SU-DHL-6 (cell line): ENCODE measurements at regions not wholly inside any gene's neighbourhood (a gene's known extent, or its start where the extent isn't known, plus 50 kb on each side); places are given as distances from the start of the nearest gene placed in this dataset.

ENCODE experiments used
- H2AFZ ChIP-seq: fragments of 200-600 bp; sonication (generic); 2 replicates; pipeline ENCODE4 v1.6.1; 2014; ENCODE audit warnings: low read depth, mild to moderate bottlenecking, moderate library complexity, mixed read lengths, antibody characterized with exemption, low read length; ENCODE audit not compliant: severe bottlenecking
- H3F3A ChIP-seq: fragments of 200-600 bp; shearing (Covaris generic); 2 replicates; pipeline ENCODE4 v1.6.0; 2016; ENCODE audit warnings: antibody characterized with exemption, mild to moderate bottlenecking; ENCODE audit not compliant: insufficient read depth
- H3K27ac ChIP-seq: fragments of 200-600 bp; sonication (generic); 2 replicates; pipeline ENCODE4 v1.5.1; 2016; ENCODE audit warnings: low read depth, mild to moderate bottlenecking, low read length, moderate library complexity, mixed read lengths
- H3K27me3 ChIP-seq: fragments of 200-600 bp; sonication (generic), shearing (Covaris generic); 2 replicates; pipeline ENCODE4 v1.6.0; 2014; ENCODE audit warnings: mild to moderate bottlenecking, low read length
- H3K36me3 ChIP-seq: fragments of 200-600 bp; sonication (generic); 2 replicates; pipeline ENCODE4 v1.6.1; 2014; ENCODE audit warnings: mild to moderate bottlenecking, low read length, mixed read lengths
- H3K4me2 ChIP-seq: fragments of 300-600, 200-600 bp; shearing (Covaris generic), sonication (generic); 2 replicates; pipeline ENCODE4 v1.6.0; 2014; ENCODE audit warnings: low read length, low read depth, mild to moderate bottlenecking; ENCODE audit not compliant: poor library complexity, severe bottlenecking
- H3K4me3 ChIP-seq: fragments of 200-600 bp; sonication (generic); 2 replicates; pipeline ENCODE4 v1.5.1; 2014; ENCODE audit warnings: antibody characterized with exemption, low read length, mild to moderate bottlenecking, mixed read lengths; ENCODE audit not compliant: insufficient read depth, poor library complexity, severe bottlenecking
- H3K79me2 ChIP-seq: fragments of 200-600 bp; sonication (generic); 2 replicates; pipeline ENCODE4 v1.6.1; 2014; ENCODE audit warnings: mild to moderate bottlenecking, low read length, moderate library complexity; ENCODE audit not compliant: insufficient read depth
- H3K9ac ChIP-seq: fragments of 200-600 bp; sonication (generic); 2 replicates; pipeline ENCODE4 v1.7.0; 2014; ENCODE audit warnings: mild to moderate bottlenecking, low read length
- H3K9me2 ChIP-seq: fragments of 200-600 bp; sonication (generic); replicated peaks from 2 replicates; pipeline ENCODE4 v1.6.1; 2014; ENCODE audit warnings: low read length; ENCODE audit not compliant: insufficient read depth
- H3K9me3 ChIP-seq: fragments of 200-600 bp; sonication (generic); 2 replicates; pipeline ENCODE4 v1.6.1; 2014; ENCODE audit warnings: low read length, mixed read lengths; ENCODE audit not compliant: insufficient read depth
- H4K20me1 ChIP-seq: fragments of 200-600 bp; sonication (generic); 2 replicates; pipeline ENCODE4 v1.6.1; 2014; ENCODE audit warnings: low read depth, mild to moderate bottlenecking, antibody characterized with exemption, low read length, moderate library complexity, mixed read lengths
- CTCF ChIP-seq: fragments of 200-600 bp; sonication (generic); IDR thresholded peaks from one replicate; pipeline ENCODE4 v1.5.1; 2017; ENCODE audit warnings: antibody characterized with exemption, mild to moderate bottlenecking, low read length, moderate library complexity; ENCODE audit not compliant: insufficient read depth, poor library complexity, severe bottlenecking
- EZH2phosphoT487 ChIP-seq: fragments of 200-600 bp; sonication (generic), shearing (Covaris generic); conservative IDR thresholded peaks from 2 replicates; pipeline ENCODE4 v1.6.1; 2018; ENCODE audit warnings: mild to moderate bottlenecking, antibody characterized with exemption, low read length, moderate library complexity, mixed read lengths

DNA sequence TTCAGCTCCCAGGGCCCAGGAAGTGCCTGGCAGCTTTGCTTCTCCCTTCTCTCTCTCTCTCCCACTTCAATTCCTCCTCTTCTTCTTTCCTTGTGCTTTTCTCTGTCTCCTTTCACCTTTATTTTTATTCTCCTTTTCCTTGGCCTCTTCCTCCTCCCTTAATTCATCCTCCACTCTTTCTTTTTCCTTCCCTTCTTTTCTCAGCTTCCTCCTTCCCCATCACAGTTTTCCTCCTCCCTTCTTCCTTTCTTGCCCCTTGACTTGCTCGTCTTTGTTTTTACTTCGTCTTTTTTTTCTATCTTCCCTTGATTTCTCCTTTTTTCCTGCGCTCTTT is 99.4 kb upstream of the LHX1 start:
- no peaks in the 10 kb centered on the region for H3K9me2 ChIP-seq
- H3K4me2 ChIP-seq = no peak overlapping the region

GRCh38 chr17:36839256-36839655 is 98.0 kb upstream of the LHX1 start:
- H3K79me2 ChIP-seq = no peaks in the 10 kb centered on the region
- H3K9me3 ChIP-seq = no peaks in the 10 kb centered on the region
- H3K27me3 ChIP-seq = no peaks in the 10 kb centered on the region
- H3F3A ChIP-seq = no peaks in the 10 kb centered on the region
- no peak overlapping the region for H3K4me2 ChIP-seq
- H3K36me3 ChIP-seq = no peaks in the 10 kb centered on the region
- H3K27ac ChIP-seq = no peak overlapping the region
- no peaks in the 10 kb centered on the region for H3K9me2 ChIP-seq
- H3K4me3 ChIP-seq = no peak overlapping the region
- no peak for TF ChIP-seq EZH2phosphoT487
- no peak for TF ChIP-seq CTCF
- H4K20me1 ChIP-seq = no peaks in the 10 kb centered on the region
- H3K9ac ChIP-seq = no peak overlapping the region
- H2AFZ ChIP-seq = no peak overlapping the region

More for the DNA sequence above, 99.4 kb upstream of the LHX1 start:
- no peaks in the 10 kb centered on the region for H3K27me3 ChIP-seq
- H3K9ac ChIP-seq = no peak overlapping the region
- no peak overlapping the region for H2AFZ ChIP-seq
- no peaks in the 10 kb centered on the region for H3K9me3 ChIP-seq
- H4K20me1 ChIP-seq = no peaks in the 10 kb centered on the region
- TF ChIP-seq CTCF (no peak), EZH2phosphoT487 (no peak)
- H3K36me3 ChIP-seq = no peaks in the 10 kb centered on the region
- H3K27ac ChIP-seq = no peak overlapping the region
- H3K4me3 ChIP-seq = no peak overlapping the region
- no peaks in the 10 kb centered on the region for H3K79me2 ChIP-seq
- no peaks in the 10 kb centered on the region for H3F3A ChIP-seq

GRCh38 chr17:36840796-36841195 is 96.5 kb upstream of the LHX1 start:
- no peaks in the 10 kb centered on the region for H3K36me3 ChIP-seq
- H3K9me2 ChIP-seq = no peaks in the 10 kb centered on the region

More at GRCh38 chr17:36840796-36841195, 96.5 kb upstream of the LHX1 start:
- Histone ChIP-seq H3K27ac (no peak overlapping the region), H3F3A (no peaks in the 10 kb centered on the region), H3K9me3 (no peaks in the 10 kb centered on the region), H3K4me3 (no peak overlapping the region), H3K79me2 (no peaks in the 10 kb centered on the region), H3K9ac (no peak overlapping the region), H3K4me2 (no peak overlapping the region), H4K20me1 (no peaks in the 10 kb centered on the region), H3K27me3 (no peaks in the 10 kb centered on the region), H2AFZ (no peak overlapping the region)
- TF ChIP-seq CTCF = no peak
